ENCODE measurements at regions not wholly inside any gene's neighbourhood (a gene's known extent, or its start where the extent isn't known, plus 50 kb on each side); places are given as distances from the start of the nearest gene placed in this dataset.

DNA sequence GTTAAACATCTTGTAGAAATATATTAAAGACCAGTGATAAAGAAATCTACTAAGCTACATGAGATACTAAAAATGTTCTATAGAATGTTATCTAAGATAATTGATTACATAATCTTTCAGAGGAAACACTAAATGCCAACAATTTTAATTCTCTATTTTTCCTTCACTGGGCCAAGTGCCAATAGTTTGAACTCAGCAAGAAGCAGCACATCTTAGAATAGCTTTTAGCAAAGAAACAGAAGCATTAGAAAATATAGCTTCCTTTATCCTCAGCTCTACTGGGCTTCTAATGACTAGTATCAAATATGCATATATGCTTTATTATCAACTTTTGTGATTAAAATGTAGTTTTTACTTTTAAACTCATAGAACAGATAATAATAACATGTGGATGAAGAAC, 461.4 kb upstream of the USP15 start:
- DNase-seq (ENCODE audit: insufficient read length, low spot score) (no peak), FAIRE-seq (no peak)

DNA sequence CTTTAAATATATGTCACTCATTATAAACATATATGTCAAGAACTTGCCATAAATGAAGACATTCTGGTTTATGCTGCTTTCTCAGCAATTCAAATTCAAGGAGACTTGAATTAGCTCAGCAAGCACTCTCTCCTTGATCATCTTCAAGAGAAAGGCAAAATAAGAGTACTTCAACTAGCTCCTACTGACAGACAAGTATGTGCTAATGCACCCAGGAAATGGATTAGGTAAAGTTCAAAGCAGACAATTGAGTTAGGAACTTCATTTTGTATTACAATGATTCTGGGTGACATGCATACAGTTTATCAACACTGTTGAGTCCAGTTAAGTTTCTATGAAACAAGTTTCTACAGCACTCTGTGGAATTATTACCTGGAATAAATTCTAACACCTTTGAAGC, 455.9 kb upstream of the USP15 start:
- FAIRE-seq, result no peak
- no peak for DNase-seq (ENCODE audit: insufficient read length, low spot score)

DNA sequence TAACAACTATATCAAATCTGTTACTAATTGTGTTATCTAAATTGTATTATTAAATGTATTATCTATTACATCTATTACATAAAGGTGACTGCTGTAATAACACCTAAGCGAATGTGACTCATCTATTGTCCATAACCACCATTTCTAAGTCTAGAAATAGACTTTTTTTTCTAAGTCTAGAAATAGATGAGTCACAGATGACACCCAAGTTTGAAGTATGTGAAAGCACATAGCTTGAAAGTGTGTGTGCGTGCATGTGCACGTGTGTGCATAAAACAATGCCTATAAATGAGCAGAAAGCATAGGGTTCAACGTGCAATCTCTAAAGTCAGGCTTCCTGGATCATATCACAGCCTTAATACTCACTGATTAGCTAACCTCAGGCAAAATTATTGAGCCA, 451.3 kb upstream of the USP15 start:
- FAIRE-seq (no peak), DNase-seq (ENCODE audit: insufficient read length, low spot score) (no peak)

DNA sequence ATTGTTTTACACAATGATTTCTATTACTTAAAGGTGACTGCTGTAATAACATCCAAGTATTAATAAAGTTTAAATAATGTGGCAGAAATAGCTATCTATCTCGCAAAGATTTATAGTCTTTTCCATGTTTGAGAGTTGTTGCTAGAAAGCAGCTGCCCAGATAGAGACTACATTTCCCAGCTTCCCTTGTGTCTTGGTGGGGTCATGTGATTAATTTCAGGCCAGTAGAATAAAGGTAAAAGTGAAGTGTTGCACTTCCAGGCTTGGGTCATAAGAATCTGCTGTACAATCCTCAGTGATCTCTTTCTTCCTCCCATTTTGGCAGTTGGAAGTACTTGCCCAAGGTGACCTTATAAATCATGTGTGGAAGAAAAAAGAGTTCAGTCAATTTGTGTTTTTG, 449.7 kb upstream of the USP15 start:
- FAIRE-seq (no peak), DNase-seq (ENCODE audit: insufficient read length, low spot score) (no peak)

DNA sequence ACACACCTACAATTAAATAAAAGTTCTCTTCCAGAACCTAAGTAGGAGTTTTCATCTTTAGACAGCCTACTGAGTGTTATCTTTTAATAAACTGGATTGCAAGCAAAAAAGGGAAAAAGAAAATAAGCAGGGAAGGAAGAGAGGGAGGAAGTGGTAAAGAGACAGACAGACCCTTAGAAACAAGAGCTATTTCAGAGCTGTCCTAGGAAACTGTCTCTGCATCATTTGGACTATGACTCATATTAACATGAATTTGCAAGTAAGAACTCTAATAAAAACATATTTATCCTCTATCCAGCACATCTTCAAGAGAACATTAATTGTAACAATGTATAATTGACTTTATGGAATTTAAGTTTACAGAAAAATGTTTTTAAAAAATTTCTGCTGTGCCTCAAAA, 438.8 kb upstream of the USP15 start:
- FAIRE-seq (no peak), DNase-seq (ENCODE audit: insufficient read length, low spot score) (no peak)

DNA sequence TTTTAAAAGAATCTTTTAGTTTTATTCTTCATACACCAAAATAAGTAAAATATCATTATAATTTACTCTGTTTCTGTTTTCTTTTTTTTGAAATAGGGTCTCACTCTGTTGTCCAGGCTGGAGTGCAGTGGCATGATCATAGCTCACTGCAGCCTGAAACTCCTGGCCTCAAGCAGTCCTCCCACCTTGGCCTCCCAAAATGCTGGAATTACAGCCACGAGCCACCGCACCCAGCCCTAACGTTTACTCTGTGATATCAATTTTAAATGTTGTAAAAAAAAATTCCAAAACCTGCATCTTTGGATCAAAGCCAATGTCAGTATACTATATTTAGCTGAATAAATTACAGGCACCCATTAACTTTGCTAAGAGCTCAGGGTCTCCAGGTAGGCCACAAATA, 437.1 kb upstream of the USP15 start:
- no peak for FAIRE-seq
- no peak for DNase-seq (ENCODE audit: insufficient read length, low spot score)

DNA sequence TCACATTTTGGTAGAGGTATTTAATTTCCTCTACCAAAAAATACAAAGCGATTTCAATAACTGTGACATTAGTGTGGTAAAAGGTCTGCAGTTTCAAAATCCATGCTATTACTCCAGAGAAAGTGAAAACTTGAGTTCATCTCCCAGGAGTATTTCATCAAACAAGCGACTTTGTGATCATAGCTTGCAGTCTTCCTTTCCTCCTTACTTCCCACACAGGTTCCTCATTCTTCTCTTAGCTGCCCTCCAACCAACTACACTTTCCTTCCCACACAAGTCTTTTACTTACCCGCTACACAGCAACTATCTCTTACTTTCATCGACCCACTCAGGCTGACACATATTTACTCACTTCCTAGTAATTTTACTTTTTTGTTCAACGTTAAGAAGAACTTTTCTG, 413.4 kb upstream of the USP15 start:
- FAIRE-seq (no peak), DNase-seq (ENCODE audit: insufficient read length, low spot score) (no peak)

DNA sequence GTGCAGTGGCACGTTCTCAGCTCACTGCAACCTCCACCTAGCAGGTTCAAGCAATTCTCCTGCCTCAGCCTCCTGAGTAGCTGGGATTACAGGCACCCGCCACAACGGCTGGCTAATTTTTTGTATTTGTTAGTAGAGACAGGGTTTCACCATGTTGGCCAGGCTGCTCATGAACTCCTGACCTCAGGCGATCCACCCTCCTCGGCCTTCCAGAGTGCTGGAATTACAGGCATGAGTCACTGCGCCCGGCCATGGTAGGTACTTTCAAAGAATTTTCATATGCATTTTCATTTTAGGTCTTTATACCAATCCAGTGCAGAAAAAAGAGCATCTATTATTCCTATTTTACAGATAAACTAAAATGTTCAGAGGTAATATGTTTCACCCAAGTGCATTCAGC, 411.3 kb upstream of the USP15 start:
- DNase-seq (ENCODE audit: insufficient read length, low spot score) (no peak), FAIRE-seq (no peak)

DNA sequence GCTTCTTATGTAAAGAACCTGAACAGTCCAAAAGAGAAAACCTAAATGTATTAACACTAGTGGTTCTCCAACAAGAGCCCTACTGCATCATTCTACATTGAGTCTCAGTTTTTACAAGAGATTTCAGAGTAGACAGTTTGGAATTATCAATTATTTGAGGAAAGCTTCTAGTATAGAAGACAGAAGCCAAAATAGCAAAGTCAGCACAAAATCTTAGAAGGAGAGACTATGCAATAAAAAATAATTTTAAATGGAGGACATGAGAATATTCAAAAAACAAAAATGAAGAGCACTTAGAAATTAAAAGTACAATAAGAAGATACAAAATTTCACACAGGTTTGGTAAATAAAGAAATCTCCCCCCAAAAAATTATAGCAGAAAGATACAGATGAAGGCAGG, 406.3 kb upstream of the USP15 start:
- DNase-seq (ENCODE audit: insufficient read length, low spot score) (no peak), FAIRE-seq (no peak)

DNA sequence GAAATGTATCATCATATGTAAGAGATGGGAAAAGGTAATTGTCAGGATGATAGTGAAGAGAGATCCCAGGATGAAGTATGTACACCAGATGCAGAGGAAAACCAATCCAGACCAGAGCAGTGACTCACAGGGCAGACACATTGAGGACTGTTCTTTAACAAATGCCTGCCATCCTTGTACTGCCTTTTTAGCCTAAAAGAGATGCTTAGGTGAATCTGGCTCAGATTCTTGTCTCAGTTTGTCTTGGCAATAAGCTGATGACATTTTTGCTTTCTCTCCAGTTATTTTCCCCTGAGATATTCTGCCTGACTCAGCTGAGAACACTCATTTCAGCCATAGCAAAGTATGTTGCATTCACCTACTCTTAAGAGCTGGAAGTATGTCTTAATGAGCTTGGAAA, 405.3 kb upstream of the USP15 start:
- FAIRE-seq (no peak), DNase-seq (ENCODE audit: insufficient read length, low spot score) (no peak)

DNA sequence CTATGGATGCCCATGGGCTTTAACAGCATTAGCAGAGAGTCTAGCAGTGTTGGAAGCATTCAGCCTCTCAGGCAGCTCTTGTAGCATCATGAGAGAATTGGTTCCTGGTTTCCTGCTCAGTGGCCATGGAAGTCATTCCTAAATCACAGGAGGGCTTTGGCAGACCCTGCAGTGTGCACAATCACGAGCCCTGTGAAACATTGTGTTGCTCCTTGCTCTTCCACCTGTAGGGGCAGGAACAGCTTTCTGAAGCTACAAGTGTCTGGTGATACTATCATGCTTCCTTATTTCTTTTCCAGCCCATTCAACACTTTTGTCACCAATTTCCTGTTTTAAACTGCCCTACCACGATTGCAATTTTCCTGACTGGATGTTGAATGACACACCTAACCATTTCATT, 402.2 kb upstream of the USP15 start:
- FAIRE-seq (no peak), DNase-seq (ENCODE audit: insufficient read length, low spot score) (no peak)

DNA sequence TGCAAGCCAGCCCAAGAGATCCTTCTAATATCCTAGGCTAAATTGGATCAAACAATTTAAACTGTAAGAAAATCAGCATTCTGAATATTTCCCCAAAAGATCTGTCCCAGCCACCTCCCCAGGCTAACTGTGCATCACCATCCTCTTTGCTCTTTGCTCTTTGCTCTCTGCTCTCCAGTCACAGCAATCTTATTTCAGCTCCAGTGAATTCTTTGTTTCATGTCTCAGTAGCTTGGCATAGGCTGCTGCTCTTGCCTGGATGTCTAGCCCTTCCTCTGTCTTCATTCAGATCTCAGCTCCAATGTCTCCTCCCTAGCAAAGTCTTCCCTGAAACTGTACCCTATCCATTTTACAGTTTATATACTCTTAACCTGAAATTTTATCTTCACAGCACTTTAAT, 399.8 kb upstream of the USP15 start:
- DNase-seq (ENCODE audit: insufficient read length, low spot score) (no peak), FAIRE-seq (no peak)

DNA sequence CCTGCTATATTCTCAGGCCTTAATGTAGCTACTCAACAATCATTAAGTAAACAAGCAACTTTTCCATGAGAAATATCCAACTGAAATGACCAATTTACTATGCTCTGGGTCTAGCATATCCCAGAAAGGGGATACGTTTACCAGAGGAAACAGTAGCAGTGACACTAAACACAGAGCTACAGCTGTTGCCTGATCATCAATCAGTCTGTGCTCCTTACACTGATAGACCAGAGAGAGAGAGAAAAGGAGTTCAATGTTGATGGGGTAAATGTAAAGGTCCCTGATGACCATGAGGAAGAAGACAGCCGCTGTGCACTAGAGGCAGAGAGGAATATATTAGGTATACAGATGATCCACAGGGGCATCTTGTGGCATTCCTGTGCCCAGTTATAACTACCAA, 397.2 kb upstream of the USP15 start:
- no peak for DNase-seq (ENCODE audit: insufficient read length, low spot score)
- no peak for FAIRE-seq

DNA sequence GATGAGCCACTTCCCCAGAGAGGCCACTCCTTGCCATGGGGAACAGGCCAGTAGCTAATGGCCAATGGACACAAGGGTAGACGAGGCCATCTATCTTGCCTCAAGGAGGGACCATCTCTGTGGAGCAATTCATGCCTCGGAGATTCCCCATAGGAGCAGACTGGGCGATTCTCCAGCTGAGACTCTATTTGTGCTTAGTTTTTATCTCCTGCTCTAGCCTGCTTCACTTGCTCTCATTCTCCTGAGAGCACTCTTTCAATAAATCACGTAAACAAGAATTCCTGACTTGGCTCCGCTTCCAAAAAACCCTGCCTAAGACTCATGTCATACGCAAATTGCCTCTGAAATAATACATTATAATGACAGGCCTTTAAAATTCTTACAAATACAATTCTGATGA, 396.4 kb upstream of the USP15 start:
- FAIRE-seq, result no peak

DNA sequence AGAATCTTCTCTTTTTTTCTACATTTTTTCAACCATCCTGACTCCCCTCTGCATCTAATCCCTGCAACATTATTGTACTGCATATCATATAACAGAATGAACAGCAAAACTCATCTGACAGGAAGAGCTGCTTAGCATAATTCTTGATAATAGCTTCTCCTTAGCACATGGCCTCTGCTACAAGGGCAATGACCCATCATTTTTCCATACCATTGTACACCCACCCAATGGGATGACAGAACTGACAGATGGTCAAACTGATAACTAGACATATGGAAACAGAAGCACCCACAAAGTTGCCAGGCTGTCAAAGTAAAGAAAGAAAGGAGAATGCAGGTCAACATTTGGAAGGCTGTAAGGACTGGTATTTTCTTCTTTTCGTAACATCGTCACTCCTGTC, 390.4 kb upstream of the USP15 start:
- FAIRE-seq (no peak), DNase-seq (ENCODE audit: insufficient read length, low spot score) (no peak)

More for the DNA sequence above, 396.4 kb upstream of the USP15 start:
- no peak for DNase-seq (ENCODE audit: insufficient read length, low spot score)

DNA sequence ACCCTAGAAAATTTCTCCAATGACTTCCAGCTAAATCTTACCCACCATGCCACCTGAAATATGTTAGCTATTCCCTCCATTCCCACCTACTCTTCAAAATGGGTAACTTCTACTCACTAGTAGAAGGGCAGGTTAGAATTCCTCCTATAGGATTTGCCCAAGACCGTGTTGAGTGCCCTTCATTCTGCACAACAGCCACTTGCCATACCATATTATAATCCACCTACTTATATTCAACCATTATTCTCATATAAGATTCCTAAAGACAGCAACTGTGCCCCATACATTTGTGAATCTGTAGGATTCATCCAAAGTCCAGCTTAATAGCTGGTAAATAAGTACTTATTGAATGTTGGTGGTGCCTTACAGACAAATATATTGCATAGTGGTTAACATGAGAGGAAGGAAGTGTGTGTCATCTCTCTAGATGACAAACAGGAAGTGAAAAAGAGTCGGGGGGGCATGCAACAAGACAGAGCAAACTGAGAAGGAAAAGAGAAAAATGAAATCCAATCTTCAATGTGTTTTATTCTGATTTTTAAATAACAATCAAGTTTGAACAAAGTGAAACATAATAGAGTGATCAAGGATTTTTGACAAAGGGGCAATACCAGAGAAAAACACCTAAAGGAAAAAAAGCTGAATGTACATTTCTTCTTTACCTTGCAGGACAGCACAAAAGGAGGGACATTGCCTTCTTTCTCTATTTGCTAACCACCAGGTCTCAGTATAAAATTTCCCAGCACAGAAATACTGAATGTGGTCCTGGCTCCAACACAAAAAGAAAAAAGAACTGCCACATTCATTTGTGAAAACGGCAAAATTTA, 389.3 kb upstream of the USP15 start:
- DNase-seq (ENCODE audit: insufficient read length, low spot score), result no peak
- no peak for FAIRE-seq

DNA sequence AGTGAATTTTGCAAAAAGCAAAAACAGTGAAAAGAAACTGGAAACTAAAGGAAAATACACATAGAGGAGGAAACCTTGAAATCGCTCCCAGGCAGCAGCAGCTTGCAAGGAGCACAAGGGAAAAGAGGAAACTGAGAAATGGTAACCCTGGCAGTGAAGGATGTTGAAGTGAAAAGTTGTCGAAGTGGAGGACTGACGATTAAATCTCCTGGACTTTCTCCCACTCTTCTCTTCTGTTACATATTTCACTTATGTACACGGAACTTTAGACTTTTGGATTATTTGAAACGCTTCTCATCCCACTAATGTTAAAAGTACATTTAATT, 388.8 kb upstream of the USP15 start:
- DNase-seq (ENCODE audit: insufficient read length, low spot score), result no peak
- FAIRE-seq, result no peak

DNA sequence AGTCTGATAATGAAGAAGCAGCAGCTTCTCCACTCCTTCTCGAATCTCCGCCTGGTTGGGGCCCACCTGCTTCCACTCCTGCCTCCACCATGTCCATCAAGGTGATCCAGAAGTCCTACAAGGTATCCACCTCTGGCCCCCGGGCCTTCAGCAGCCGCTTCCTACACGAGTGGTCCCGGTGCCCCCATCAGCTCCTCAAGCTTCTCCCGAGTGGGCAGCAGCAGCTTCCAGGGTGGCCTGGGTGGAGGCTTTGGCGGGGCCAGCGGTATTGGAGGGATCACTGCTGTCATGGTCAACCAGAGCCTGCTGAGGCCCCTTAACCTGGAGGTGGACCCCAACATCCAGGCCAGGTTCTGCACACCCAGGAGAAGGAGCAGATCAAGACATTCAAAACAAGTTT, 381.0 kb upstream of the USP15 start:
- no peak for FAIRE-seq
- DNase-seq (ENCODE audit: insufficient read length, low spot score), result no peak

DNA sequence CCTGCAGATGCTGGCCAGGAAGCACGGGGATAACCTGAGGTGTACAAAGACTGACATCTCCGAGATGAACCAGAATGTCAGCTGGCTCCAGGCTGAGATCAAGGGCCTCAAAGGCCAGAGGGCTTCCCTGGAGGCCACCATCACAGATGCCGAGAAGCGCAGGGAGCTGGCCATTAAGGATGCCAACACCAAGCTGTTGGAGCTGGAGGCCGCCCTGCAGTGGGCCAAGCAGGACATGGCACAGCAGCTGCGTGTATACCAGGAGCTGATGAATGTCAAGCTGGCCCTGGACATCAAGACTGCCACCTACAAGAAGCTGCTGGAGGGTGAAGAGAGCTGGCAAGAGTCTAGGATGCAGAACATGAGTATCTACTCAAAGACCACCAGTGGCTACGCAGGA, 380.0 kb upstream of the USP15 start:
- no peak for FAIRE-seq
- DNase-seq (ENCODE audit: insufficient read length, low spot score), result no peak

DNA sequence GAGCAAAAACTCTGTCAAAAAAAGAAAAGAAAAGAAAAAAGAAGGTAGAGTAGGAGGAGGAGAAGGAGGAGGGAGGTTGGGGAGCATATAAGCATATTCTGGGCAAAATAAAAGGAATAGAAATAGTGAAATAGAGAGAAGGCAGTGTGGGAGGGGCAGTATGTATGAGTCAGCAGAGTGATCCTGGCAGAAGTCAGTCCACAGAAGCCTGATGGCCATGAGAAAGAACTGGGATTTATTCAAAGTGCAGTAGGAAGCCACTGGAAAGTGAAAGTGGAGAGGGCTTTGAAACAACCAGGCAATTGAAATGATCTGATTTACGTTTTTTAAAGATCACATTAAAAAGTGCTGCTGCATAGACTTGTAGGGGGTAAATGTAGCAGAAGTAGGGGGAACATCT, 368.6 kb upstream of the USP15 start:
- no peak for DNase-seq (ENCODE audit: insufficient read length, low spot score)
- FAIRE-seq, result no peak

DNA sequence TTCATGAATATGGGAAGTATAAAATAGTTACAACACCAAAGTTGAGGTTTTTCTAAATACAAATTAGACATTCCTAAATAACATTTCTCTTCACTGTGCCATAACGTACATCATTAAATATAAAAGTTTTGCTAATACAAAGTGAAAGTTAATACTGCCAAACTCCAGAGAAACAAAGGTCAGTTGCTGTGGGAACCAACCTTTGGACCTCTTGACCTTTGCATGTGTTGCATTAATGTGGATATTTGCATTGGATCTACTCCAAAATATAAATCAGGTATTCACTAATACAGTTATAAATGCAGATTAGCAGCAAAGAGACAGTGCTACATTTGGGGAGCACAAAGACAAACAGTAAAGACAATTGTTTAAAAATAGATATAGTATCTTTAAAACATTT, 366.0 kb upstream of the USP15 start:
- FAIRE-seq, result no peak
- DNase-seq (ENCODE audit: insufficient read length, low spot score), result no peak

DNA sequence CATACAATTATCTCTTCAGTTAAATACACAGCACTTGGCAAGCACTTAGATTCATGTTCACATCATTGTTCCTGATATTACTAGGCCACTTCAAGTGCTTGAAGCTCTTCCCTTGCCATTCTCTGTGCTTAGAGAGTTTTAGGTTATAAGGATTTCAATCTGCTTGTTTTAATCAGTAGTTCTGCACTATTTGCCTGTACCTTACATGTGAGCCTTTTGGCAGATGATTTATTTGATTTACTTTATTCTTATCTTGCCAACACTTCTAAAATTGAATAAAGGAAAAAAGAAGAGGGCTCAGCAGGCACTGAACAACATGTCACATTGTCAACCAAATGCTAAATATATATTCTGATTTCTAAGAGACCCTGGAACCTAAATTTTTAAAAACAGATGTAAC, 363.8 kb upstream of the USP15 start:
- no peak for DNase-seq (ENCODE audit: insufficient read length, low spot score)
- no peak for FAIRE-seq

DNA sequence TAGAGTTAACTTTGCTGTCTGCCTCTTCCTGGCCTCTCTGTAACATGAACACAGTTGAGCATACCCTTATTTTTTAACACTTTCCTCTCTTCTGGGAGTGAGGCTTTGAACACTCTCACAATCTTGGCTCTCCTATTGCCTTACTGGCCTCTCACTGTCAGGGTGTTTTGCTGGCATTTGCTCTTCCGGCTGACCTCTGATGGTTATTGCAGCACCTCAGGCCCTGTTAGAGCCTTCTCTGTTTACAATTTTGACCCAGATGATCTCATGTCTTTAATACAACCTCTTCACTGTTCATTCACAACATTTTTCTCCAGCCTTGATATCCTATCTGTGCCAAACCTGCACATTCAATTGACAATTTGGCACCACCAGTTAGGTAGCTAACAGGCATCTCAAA, 357.8 kb upstream of the USP15 start:
- DNase-seq (ENCODE audit: insufficient read length, low spot score) (no peak), FAIRE-seq (no peak)
